ENCODE measurements at regions not wholly inside any gene's neighbourhood (a gene's known extent, or its start where the extent isn't known, plus 50 kb on each side); places are given as distances from the start of the nearest gene placed in this dataset.
"Not testable (repeated sequence)": the region's sequence is repeated elsewhere in the genome, so short reads cannot be mapped to it uniquely, and the experiment has no call there.

DNA sequence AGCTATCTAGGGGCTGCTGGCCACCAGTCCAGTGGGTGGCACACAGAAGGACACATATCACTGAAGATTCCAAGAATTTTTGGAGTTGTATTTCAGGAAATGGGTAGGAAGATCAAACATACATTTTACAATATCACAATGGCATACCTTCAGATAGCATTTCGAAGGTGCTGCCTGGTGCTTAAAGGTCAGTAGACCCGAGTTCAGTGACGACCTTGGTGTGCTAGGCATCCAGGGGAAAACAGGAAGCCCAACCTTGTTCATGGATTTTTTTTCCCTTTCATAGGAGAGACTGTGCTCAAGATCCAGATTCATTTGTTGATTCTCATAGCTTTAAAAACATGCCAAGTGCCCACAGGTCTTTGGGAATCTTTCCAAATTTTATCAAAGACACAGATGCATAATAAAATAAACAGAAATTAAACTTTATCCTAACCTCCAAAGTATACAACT lies 51.0 kb upstream of the RCBTB2 start:
- DNase-seq (ENCODE audit: insufficient read length, low spot score): no peak
- FAIRE-seq: no peak

DNA sequence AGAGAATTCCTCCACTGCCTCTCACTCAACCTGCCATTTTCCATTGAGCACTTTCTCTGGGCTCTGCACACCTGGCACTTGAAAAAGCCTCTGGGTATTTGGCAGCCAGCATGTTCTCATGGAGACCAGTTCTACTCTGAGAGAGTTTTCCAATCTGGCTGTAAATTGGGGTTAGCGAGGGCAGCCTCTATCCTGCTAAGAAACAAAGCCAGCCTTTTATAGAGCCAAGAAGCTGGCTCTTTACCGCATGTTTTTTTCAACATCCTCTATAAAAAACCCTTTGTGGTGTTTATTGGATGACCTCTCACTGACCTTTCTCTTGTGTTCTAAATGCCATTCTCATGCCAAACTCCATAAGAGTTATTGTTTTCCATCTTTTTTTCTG lies 52.6 kb upstream of the RCBTB2 start:
- peak; percentile 10 for DNase-seq (ENCODE audit: insufficient read length, low spot score)
- FAIRE-seq: no peak

DNA sequence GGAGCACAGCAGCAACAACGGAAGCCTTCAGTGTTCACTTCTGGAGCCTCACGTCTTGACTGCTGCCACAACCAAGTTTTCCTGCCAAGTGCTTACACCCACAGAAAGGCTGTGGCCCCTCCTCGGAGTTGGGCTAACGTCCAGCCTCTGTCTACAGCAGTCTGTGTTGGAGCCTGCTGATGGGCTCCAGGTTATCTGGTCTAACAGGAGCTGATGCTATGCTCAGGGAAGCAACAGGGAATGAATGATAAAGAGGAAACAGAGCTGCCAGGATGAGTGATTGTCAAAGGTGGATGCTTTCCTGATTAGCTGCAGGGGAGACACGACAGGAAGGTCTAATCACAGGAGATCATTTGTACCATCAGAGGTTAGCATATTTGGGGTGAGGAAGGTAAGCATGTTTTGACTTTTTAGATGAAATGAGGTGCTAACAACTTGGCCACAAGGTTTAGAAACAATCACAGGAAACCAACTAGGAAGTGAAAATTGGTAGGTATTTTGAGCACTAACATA lies 53.8 kb upstream of the RCBTB2 start:
- FAIRE-seq: no peak
- DNase-seq (ENCODE audit: insufficient read length, low spot score): no peak

DNA sequence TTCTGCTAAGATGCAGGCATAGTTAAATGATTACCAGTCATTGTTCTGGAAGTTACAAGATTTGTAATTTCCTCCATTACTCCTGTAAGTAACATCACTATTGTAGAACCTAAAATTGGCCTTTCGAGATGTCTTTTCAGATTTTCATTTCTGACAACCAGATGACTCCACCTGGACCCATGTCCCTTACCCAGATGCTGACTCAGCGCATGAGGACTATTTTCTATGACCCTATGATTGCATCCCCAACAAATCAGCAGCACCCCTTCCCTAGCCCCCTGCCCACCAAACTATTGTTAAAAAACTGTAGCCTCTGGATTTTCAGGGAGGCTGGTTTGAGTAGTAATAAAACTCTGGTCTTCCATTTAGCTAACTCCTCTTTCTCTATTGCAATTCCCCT lies 55.2 kb upstream of the RCBTB2 start:
- no peak for DNase-seq (ENCODE audit: insufficient read length, low spot score)
- FAIRE-seq: no peak

DNA sequence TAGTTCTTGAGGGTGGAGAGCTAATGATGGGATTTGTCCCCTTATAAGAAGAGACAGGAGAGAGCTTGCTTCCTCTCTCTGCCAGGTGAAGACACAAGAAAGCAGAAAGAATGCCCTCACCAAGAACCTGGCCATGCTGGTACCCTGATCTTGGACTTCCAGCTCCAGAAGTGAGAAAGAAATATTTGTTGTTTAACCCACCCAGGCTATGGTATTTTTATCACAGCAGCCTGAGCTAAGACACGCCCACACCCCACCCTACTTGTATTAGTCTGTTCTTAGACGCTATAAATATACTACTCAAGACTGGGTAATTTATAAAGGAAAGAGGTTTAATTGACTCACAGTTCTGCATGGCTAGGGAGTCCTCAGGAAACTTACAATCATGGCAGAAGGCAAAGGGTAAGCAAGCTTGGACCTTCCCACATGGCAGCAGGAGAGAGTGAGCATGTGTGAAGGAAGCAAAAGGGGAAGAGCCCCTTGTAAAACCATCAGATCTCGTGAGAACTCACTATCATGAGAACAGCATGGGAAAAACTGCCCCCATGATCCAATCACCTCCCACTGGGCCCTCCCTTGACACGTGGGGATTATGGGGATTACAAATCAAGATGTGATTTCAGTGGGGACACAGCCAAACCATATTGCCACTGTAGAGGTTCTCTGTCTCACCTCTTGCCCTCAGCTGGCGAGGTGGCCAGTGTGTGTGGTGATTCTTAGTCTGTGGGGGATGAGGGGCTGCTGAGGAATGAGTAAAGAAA lies 57.4 kb upstream of the RCBTB2 start:
- no peak for DNase-seq (ENCODE audit: insufficient read length, low spot score)
- no peak for FAIRE-seq

DNA sequence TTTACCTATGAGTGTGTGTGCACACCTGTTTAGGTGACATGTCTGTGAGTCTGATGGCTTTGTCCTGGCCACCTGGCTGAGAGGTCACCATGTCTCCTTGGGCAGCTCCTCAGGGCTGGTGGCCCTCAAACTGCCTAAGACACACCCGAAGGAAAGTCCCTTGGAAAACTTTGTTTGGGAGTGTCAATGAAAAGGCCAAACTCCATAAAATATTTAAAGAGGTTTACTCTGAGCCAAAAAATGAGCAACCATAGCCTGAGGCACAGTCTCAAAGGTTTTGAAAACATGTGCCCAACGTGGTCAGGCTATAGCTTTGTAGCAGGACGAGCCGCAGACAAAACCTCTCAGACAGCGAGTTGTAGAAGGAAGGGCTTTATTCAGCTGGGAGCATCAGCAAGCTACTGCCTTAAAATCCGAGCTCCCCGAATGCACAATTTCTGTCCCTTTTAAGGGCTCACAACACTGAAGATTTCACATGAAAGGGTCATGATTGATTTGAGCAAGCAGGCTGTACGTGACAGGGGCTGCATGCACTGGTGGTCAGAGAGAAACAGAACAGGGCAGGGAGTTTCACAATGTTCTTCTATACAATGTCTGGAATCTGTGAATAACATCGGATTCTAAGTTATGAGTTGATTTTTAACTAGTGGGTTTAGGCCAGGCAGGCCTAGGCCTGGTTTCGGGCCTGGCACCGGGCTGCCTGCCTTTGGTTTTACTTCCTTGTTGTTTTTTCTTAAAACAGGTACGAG lies 58.4 kb upstream of the RCBTB2 start:
- FAIRE-seq: not testable (repeated sequence)

DNA sequence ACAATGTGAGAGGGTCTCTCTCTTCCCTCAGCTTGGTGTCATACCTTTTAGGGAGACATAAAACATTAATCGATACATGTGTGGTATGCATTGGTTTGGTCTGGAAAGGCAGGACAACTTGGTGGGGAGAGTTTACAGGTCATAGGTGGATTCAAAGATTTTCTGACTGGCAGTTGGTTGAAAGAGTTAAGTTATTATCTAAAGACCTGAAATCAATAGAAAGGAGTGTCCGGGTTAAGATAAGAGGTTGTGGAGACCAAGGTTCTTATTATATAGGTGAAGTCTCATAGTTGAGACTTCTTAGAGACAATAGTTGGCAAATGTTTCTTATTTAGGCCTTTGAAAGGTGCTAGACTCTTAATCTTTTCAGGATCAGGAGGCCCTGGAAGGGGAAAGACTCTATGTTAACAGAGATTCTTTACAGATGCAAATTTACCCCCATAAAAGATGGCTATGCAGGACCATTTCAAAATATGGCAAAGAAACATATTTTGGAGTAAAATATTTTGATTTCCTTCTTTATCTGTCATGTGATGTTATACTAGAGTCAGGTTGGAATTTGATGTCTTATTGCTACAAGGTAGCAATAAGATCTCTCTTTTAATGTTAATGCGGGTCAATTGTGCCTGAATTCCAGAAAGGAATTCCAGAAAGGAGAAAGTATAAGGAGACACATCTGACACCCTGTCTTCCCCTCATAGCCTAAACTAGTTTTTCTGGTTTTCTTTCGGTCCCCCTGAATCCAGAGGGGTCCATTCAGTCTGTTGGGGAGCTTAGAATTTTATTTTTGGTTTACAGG lies 59.2 kb upstream of the RCBTB2 start:
- DNase-seq (ENCODE audit: insufficient read length, low spot score) (no peak), FAIRE-seq (no peak)

More for the DNA sequence above, 58.4 kb upstream of the RCBTB2 start:
- DNase-seq (ENCODE audit: insufficient read length, low spot score): not testable (repeated sequence)

DNA sequence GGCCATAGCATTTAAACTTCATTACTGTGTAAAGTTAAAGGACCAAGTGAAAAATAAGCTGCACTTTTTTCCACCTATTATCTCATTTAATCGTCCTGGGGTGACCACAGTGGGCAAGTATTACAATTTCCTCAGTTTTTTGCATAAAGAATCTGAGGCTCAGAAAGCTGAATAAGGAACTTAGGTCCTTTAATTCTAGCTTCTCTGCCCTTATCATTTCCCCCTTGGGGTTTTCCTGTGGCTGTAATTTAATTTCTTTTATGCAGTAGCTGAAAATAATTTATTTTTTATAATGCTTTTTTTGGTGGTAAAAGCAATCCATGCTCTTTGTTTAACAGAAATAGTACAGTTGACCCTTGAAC lies 59.8 kb upstream of the RCBTB2 start:
- DNase-seq (ENCODE audit: insufficient read length, low spot score) (no peak), FAIRE-seq (no peak)

DNA sequence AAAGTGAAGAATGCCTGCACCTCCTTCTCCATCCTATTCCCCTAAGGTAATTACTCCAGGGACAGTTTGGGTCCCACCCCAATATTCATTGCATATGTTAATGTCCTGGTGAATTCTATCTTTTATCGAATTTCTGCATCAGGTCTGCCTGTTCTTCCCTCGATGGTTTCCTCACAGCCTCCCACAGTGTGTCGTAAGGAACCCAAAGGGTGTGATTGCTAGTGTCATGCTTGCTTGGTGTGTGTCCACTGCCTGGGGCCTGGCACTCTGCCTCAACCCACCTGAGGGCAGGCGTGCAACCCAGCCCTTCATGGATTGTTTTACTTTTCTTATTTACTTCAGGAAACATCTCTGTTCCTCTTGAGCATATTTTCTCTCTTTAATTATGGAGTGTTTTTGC lies 60.2 kb upstream of the CYSLTR2 start:
- FAIRE-seq (no peak), DNase-seq (ENCODE audit: insufficient read length, low spot score) (no peak)

DNA sequence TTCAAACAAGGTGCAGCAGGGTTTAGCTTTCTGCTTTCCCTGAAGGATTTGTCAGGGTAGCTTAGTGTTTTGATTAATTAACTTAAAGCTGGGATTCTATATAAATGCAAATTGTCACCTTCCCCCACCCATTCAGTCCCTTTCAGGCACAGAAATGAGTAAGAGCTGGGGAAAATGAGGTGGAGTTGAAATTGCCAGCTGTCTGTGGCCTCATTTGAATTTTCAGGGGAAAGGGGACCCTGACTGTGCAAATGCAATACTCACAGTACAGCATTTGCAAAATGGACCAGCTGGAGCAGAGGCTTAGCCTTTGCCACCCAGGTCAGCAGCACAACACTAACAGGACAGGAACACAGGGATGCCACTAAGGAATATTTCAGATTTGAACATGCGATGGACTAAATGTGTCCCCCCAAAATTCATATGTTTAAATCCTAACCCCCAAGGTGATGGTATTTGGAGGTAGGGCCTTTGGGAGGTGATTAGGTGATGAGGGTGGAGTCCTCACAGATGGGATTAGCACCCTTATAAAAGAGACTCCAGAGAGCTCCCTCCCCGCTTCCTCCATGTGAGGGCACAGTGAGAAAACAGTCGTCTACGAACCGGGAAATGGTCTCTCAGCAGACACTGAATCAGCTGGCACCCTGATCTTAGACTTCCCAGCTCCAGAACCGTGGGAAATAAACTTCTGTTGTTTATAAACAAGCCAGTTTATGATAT lies 59.5 kb upstream of the CYSLTR2 start:
- no peak for FAIRE-seq
- no peak for DNase-seq (ENCODE audit: insufficient read length, low spot score)

DNA sequence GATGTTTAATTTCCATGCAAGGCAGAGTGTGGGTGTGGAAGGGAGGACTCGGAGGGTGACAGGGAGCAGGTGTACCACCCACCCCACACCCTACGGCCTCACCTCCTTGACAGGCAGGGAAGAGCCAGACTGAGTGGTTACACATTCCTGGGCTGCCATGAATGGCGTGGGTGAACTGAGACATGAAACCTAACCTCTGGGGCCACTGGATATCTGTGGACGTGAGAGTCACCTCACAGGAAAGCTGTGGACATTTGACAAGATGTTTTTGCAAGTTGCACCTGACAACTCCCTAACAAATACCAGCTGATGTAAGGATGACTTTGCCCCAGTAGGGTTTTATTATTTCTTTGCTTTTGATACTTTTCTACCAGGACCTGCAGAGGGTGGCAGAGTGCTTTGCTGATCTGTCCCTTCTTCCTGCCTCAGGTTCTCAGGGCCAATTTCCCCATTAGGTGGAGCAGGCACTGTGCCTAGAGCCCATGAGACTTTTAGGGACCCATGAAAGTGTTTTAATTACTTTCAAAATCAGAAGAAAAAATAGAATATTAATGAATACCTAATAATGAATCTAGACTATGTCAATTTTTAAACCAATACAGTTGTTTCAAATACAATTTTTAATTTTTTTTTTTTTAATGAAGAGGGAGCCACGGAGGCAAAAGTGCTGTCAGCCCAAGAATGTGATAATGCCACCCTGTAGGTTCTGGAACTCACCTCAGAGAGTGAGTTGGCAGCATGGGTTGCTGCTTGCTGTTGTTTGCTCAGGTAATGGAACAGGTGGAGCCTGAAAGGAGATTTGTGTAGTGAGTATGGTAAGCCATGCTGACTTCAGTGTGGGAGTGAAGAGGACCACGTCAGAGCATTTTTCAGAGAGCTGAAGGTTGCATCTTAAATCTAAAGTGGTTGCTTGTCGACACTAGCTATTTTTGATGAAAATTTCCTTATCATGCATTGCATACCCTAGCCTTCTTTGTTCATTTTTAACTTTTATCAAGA lies 58.0 kb upstream of the CYSLTR2 start:
- FAIRE-seq: no peak
- peak; percentile 20 for DNase-seq (ENCODE audit: insufficient read length, low spot score)

DNA sequence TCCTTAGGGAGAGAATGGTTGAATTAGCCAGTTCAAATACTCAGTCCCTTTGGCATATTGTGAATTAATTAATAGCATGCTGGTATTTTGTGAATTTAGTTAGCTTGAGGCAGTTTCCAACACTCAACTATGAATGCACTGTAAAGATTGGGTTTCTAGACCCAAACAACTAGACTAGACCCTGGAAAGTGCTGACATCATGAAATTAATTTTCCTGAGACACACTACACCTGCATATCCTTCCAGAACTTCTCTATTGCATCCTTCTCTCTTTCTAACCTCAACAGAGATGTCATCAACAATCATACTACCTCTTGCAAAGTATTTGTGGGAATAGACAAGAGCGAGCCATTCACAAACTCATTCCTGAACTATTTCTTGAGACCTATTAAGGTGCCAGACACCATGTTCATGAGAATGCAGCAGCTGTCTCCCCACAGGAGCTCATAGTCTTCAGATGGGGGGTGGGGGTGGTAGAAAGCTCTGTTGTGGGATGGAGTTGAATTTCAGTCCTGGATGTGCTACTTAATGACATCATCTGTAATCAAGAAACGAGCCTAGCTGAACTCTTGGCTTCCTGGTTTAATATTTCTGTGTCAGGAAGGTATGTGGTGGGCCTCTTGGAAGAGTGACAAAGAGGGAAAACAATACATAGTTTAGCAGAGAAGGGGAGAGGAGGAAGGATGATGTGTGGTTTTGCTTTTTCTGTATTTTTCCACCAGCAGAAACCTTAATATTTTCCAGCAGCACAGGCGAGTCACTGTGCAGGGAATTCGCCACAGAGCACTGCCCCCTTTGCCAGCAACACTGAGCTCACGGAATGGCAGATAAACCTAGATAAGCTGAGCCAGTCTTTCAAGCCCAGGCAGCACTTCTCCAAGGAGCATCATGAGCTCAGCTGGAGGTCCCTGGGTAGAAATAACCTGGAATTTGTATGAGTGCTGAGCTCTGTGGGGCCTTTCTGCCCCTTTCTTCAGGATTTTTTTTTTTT lies 53.1 kb upstream of the CYSLTR2 start:
- FAIRE-seq (no peak), DNase-seq (ENCODE audit: insufficient read length, low spot score) (peak; percentile 25)

DNA sequence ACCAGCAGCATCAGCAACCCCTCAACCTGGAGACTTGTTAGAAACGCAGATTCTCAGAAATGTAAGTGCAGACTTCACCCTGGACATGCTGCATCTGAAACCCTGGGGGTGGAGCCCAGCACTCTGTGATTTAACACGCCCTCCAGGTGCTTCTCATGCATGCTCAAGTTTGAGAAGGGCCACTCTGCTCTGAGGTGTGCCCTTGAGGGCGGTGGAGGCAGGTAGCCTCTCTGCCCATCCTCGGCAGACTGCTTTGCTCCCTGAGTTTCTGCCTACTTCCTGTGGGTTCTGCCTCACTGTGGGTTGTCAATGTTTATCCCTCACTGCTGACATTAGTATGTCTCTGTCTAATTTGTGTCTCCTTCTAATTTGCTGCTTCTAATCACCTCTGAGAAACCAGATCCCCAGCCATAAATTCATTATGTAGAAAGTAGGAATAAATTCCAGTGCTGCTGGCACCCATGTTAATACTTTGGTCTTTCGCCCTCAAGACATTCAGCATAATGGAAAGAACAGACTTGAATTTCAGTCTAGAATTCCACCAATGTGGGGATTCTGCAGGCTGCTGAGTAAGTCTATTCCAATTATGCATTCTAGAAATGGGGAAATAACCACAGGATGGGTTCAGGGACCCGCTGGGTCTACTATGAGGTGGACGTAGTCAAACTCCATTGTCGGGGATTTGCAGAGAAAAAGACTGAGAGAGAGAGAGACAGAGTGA lies 51.3 kb upstream of the CYSLTR2 start:
- FAIRE-seq (no peak), DNase-seq (ENCODE audit: insufficient read length, low spot score) (no peak)

DNA sequence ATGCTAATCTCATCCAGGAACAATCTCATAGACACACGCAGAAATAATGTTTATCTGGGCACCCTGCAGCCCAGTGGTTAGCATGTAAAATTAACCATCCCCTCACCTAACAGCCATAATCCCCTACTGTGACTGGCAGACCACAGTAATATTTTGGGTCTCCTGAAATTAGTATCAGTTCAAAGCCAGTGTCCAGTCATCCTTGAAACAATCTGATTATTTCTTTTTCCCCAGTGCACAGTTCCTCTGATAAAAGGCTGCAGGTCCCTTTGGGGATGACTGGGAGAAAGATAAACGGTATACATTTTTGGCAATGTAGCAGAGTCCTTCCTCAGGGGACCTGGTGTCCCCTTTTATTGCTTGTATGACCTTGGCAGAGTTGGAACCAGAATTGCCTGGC lies 50.4 kb upstream of the CYSLTR2 start:
- FAIRE-seq: no peak
- DNase-seq (ENCODE audit: insufficient read length, low spot score): no peak

Measured in HTR-8/SVneo (cell line).